D341Med (cell line): ENCODE measurements at regions not wholly inside any gene's neighbourhood (a gene's known extent, or its start where the extent isn't known, plus 50 kb on each side); places are given as distances from the start of the nearest gene placed in this dataset.

Experiments
- DNase-seq: peaks from one replicate; pipeline ENCODE4 v3.0.0; 2012; ENCODE audit warnings: low spot score

- no peak for DNase-seq
Measured at GRCh38 chr11:82373781-82374542, 359.7 kb downstream of the FAM181B start.

- DNase-seq: no peak
Measured at GRCh38 chr11:82365351-82365750, 368.3 kb downstream of the FAM181B start.

- no peak for DNase-seq
Measured at GRCh38 chr11:82356316-82356715, 377.3 kb downstream of the FAM181B start.

GRCh38 chr11:82355313-82355823, 378.3 kb downstream of the FAM181B start:
- no peak for DNase-seq

- no peak for DNase-seq
Measured at GRCh38 chr11:82326853-82327252, 406.8 kb downstream of the FAM181B start.

GRCh38 chr11:82321206-82321605, 412.5 kb downstream of the FAM181B start:
- no peak for DNase-seq

- peak; percentile 43 for DNase-seq
Measured at GRCh38 chr11:82315093-82315492, 418.6 kb downstream of the FAM181B start.

GRCh38 chr11:82308979-82309378, 424.7 kb downstream of the FAM181B start:
- DNase-seq: no peak

GRCh38 chr11:82305123-82305522, 428.5 kb downstream of the FAM181B start:
- DNase-seq: no peak

GRCh38 chr11:82303671-82304070, 430.0 kb downstream of the FAM181B start:
- DNase-seq: no peak

GRCh38 chr11:82288471-82288870, 445.2 kb downstream of the FAM181B start:
- no peak for DNase-seq

- no peak for DNase-seq
Measured at GRCh38 chr11:82270870-82271269, 462.8 kb downstream of the FAM181B start.

- DNase-seq: no peak
Measured at GRCh38 chr11:82268627-82269026, 465.0 kb downstream of the FAM181B start.

GRCh38 chr11:82267186-82267585, 466.5 kb downstream of the FAM181B start:
- no peak for DNase-seq

GRCh38 chr11:82261367-82261766, 472.3 kb downstream of the FAM181B start:
- DNase-seq: no peak

- DNase-seq: no peak
Measured at GRCh38 chr11:82250047-82250446, 483.6 kb downstream of the FAM181B start.

- DNase-seq: no peak
Measured at GRCh38 chr11:82246926-82247325, 486.7 kb downstream of the FAM181B start.

- no peak for DNase-seq
Measured at GRCh38 chr11:82239498-82239897, 494.2 kb downstream of the FAM181B start.

GRCh38 chr11:82234256-82234655, 499.4 kb downstream of the FAM181B start:
- DNase-seq: no peak

GRCh38 chr11:82233201-82233600, 500.5 kb downstream of the FAM181B start:
- DNase-seq: no peak

GRCh38 chr11:82229341-82229740, 504.3 kb downstream of the FAM181B start:
- peak; percentile 28 for DNase-seq

GRCh38 chr11:82225930-82226329, 507.7 kb downstream of the FAM181B start:
- peak; percentile 33 for DNase-seq

- no peak for DNase-seq
Measured at GRCh38 chr11:82225502-82225901, 508.2 kb downstream of the FAM181B start.
